Activated CD8-positive, alpha-beta T cell treated with anti-CD3 and anti-CD28 coated beads, Interleukin-2, amount 10 ng/mL, durations not matched to agents 7 days and 5 days (primary cell): ENCODE measurements at regions not wholly inside any gene's neighbourhood (a gene's known extent, or its start where the extent isn't known, plus 50 kb on each side); places are given as distances from the start of the nearest gene placed in this dataset.

Experiments used
- ATAC-seq: fragments of 150-1000 bp; cut with Tn5 transposase; one replicate; pipeline ENCODE4 v1.10.0; 2021; ENCODE audit warnings: moderate library complexity
- CTCF ChIA-PET: fragments of 350-600 bp; sonication (Branson Sonifier 250); formaldehyde crosslinking; loops from one replicate; lab custom pipeline; 2021; ENCODE audit warnings: antibody characterized with exemption; lab: Charles Lee
- POLR2A ChIA-PET: fragments of 350-600 bp; sonication (Branson Sonifier 250); formaldehyde crosslinking; loops from one replicate; lab custom pipeline; 2021; ENCODE audit warnings: antibody characterized with exemption; lab: Charles Lee
- DNase-seq: peaks from one replicate; pipeline ENCODE4 v3.0.0-alpha.2; 2020
- H3K27ac Mint-ChIP-seq: one replicate; pipeline ENCODE4 v1.8.0; 2021; ENCODE audit warnings: mild to moderate bottlenecking, mixed read lengths
- H3K27me3 Mint-ChIP-seq: one replicate; pipeline ENCODE4 v1.8.0; 2021; ENCODE audit warnings: low read depth, mixed read lengths
- H3K36me3 Mint-ChIP-seq: one replicate; pipeline ENCODE4 v1.8.0; 2021; ENCODE audit warnings: low read depth, mixed read lengths
- H3K4me1 Mint-ChIP-seq: one replicate; pipeline ENCODE4 v1.8.0; 2021; ENCODE audit warnings: low read depth, mixed read lengths
- H3K4me3 Mint-ChIP-seq: one replicate; pipeline ENCODE4 v1.8.0; 2021; ENCODE audit warnings: mild to moderate bottlenecking, mixed read lengths
- H3K9me3 Mint-ChIP-seq: one replicate; pipeline ENCODE4 v1.8.0; 2022; ENCODE audit warnings: mixed read lengths; ENCODE audit not compliant: insufficient read depth

- ChIA-PET POLR2A (no interaction called here), CTCF (no interaction called here)
- H3K27me3 Mint-ChIP-seq: no peaks in the 10 kb centered on the region
- H3K36me3 Mint-ChIP-seq: no peaks in the 10 kb centered on the region
- ATAC-seq (no peak), DNase-seq (no peak)
- no peak overlapping the region for H3K4me3 Mint-ChIP-seq
- no peaks in the 10 kb centered on the region for H3K9me3 Mint-ChIP-seq
- no peak overlapping the region for H3K27ac Mint-ChIP-seq
- H3K4me1 Mint-ChIP-seq: no peaks in the 10 kb centered on the region
Observed at GRCh38 chr2:16330982-16331381, 334.7 kb downstream of the CYRIA start.

GRCh38 chr2:16330571-16330970 is 335.1 kb downstream of the CYRIA start:
- no peak overlapping the region for H3K4me3 Mint-ChIP-seq
- DNase-seq (no peak), ATAC-seq (no peak)
- CTCF ChIA-PET: no interaction called here
- no peaks in the 10 kb centered on the region for H3K27me3 Mint-ChIP-seq
- no peaks in the 10 kb centered on the region for H3K9me3 Mint-ChIP-seq
- H3K4me1 Mint-ChIP-seq: no peaks in the 10 kb centered on the region
- POLR2A ChIA-PET: no interaction called here
- no peaks in the 10 kb centered on the region for H3K36me3 Mint-ChIP-seq
- no peak overlapping the region for H3K27ac Mint-ChIP-seq

- CTCF ChIA-PET: no interaction called here
- Mint-ChIP-seq H3K36me3 (no peaks in the 10 kb centered on the region), H3K27ac (no peak overlapping the region), H3K27me3 (no peaks in the 10 kb centered on the region), H3K4me3 (no peak overlapping the region), H3K9me3 (no peaks in the 10 kb centered on the region), H3K4me1 (no peaks in the 10 kb centered on the region)
- DNase-seq: no peak
- ATAC-seq: no peak
- POLR2A ChIA-PET: no interaction called here
Observed at GRCh38 chr2:16330012-16330411, 335.6 kb downstream of the CYRIA start.

- ChIA-PET POLR2A (no interaction called here), CTCF (no interaction called here)
- DNase-seq (no peak), ATAC-seq (no peak)
- H3K27ac Mint-ChIP-seq: no peak overlapping the region
- H3K4me1 Mint-ChIP-seq: no peaks in the 10 kb centered on the region
- H3K36me3 Mint-ChIP-seq: no peaks in the 10 kb centered on the region
- no peaks in the 10 kb centered on the region for H3K9me3 Mint-ChIP-seq
- no peaks in the 10 kb centered on the region for H3K27me3 Mint-ChIP-seq
- no peak overlapping the region for H3K4me3 Mint-ChIP-seq
Observed at GRCh38 chr2:16329421-16329820, 336.2 kb downstream of the CYRIA start.

DNA sequence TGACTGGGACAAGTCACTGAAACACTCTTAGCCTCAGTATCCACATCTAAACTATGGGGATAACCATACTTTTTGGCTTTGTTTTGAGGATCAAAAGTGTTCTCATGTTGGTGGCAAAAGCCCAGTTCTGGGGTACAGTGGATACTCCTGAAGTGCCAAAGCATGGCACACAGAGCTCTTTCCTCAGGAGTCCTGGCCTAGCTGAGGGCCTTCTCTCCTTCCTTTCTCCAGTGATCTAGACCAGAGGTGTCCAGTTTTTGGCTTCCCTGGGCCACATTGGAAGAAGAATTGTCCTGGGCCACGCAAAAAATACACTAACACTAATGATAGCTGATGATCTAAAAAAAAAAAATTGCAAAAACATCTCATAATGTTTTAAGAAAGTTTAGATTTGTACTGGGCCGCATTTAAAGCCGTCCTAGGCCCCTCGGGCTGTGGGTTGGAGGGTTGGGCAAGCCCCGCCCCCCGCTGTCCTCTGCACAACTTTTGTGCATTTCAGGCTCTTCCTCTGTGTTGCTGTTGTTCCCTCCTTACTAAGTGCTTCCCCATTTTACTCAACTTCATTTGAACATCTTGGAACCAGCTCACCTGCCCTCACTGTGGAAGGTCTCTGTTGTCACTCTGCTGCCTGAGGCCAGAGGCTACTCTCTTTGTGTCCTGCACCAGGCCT is 337.0 kb downstream of the CYRIA start:
- H3K4me1 Mint-ChIP-seq: no peaks in the 10 kb centered on the region
- H3K27me3 Mint-ChIP-seq: no peaks in the 10 kb centered on the region
- DNase-seq: no peak
- no peak for ATAC-seq
- CTCF ChIA-PET: no interaction called here
- no peaks in the 10 kb centered on the region for H3K36me3 Mint-ChIP-seq
- no peak overlapping the region for H3K4me3 Mint-ChIP-seq
- POLR2A ChIA-PET: no interaction called here
- H3K9me3 Mint-ChIP-seq: no peaks in the 10 kb centered on the region
- no peak overlapping the region for H3K27ac Mint-ChIP-seq

DNA sequence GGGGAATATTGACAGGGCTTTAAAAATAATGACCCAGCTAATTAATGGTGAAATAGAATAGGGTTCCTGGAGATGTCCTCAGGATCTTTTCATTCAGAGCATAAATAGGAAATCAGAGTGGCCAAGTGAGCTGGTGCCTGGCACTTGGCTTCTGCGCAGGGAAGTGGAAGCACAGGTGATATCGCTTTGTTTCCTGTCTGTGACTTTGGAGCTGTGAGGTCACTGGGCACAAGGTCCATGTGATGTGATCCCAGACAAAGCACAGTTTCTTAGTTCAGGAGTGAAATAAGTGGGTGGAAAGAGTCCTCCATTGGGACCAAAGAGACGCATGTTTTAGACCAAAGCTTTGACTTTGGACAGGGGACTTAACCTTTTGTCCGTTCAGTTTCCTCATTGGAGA is 338.3 kb downstream of the CYRIA start:
- Mint-ChIP-seq H3K27ac (no peak overlapping the region), H3K4me3 (no peak overlapping the region), H3K27me3 (no peaks in the 10 kb centered on the region), H3K4me1 (no peaks in the 10 kb centered on the region), H3K9me3 (no peaks in the 10 kb centered on the region), H3K36me3 (no peaks in the 10 kb centered on the region)
- DNase-seq (no peak), ATAC-seq (no peak)
- CTCF ChIA-PET: no interaction called here
- POLR2A ChIA-PET: no interaction called here

DNA sequence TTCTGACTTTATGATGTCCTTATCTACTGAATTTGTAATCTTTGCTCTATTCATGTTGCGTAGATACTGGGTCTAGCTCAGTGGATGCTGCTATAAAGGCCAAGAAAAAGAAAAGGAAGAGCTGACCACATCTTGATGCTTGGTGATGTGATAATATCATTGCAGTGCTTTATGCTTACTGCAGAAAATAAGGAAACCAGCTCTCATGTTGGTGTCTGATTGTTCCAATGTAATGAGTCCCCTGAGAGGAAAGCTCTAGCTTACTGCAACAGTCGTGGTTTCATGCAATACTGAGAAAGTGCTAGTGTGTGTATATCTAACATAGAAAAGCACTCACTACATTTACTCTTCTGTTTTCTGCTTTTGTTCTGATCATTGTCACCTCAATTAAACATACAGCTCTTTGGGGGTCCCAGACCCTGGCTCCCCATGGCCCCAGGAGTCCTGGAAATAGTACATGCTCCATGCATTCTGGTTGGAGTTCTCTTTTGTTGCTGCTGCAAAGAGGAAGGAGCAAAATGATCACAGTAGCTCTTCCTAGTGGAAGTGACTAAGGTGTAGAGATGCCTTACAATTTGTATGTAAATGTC is 338.8 kb downstream of the CYRIA start:
- no peaks in the 10 kb centered on the region for H3K4me1 Mint-ChIP-seq
- POLR2A ChIA-PET: no interaction called here
- H3K36me3 Mint-ChIP-seq: no peaks in the 10 kb centered on the region
- no peak for ATAC-seq
- no peaks in the 10 kb centered on the region for H3K9me3 Mint-ChIP-seq
- CTCF ChIA-PET: no interaction called here
- H3K27ac Mint-ChIP-seq: no peak overlapping the region
- H3K27me3 Mint-ChIP-seq: no peaks in the 10 kb centered on the region
- no peak for DNase-seq
- no peak overlapping the region for H3K4me3 Mint-ChIP-seq

- no peak for DNase-seq
- no peak overlapping the region for H3K27ac Mint-ChIP-seq
- no peaks in the 10 kb centered on the region for H3K27me3 Mint-ChIP-seq
- H3K36me3 Mint-ChIP-seq: no peaks in the 10 kb centered on the region
- H3K4me3 Mint-ChIP-seq: no peak overlapping the region
- H3K4me1 Mint-ChIP-seq: no peaks in the 10 kb centered on the region
- CTCF ChIA-PET: no interaction called here
- no peak for ATAC-seq
- no peaks in the 10 kb centered on the region for H3K9me3 Mint-ChIP-seq
- POLR2A ChIA-PET: no interaction called here
Observed at GRCh38 chr2:16325976-16326510, 339.6 kb downstream of the CYRIA start.

DNA sequence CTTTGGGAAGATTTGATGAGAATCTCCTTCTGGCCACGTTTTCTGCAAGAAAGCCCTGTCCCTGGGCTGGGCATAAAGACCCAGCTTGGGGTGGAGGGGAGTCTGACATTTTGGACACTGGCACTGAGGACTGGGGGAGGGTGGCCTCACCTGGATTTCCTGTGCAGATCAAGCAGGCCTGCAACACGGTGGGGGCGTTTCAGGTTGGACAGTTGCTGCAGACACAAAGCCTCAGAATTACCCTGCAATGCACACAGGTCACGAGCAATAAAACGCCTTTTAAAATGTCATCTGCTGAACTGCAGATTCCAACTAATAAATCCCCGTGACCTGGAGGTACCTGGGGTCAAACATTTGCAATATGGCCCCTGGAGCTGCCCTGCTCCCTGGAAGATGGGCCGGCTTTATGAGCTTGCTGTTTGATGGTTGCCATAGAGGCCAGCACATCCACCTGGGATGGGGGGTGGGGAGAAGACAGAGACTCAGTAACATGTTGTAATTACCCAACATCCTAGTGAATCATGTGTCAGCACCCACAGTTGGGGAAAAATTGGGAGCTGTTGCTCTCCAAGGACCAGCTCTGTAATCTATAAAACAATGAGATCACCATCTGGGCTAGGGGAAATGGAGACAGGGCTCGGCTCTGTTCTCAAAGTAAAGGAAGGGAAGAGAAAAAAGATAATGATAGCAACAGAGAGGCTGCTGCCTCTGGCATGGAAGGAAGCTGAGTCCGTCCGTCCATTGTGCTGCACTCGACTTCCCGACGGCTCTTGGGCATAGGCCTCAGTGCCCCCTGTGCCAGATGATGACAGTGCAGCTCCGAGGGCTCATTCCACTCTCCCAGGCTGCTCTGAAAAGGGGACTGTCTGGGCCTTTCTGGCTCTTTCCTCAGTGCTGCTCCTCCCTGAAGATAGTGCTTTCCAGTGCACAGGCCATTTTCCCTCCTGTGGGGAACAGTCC is 340.3 kb downstream of the CYRIA start:
- H3K9me3 Mint-ChIP-seq: no peaks in the 10 kb centered on the region

GRCh38 chr2:16324544-16324937 is 341.1 kb downstream of the CYRIA start:
- ATAC-seq (no peak), DNase-seq (no peak)
- Mint-ChIP-seq H3K9me3 (no peaks in the 10 kb centered on the region), H3K4me1 (no peaks in the 10 kb centered on the region), H3K27me3 (no peaks in the 10 kb centered on the region), H3K4me3 (no peak overlapping the region), H3K27ac (no peak overlapping the region), H3K36me3 (no peaks in the 10 kb centered on the region)
- ChIA-PET CTCF (no interaction called here), POLR2A (no interaction called here)

More for the DNA sequence above, 340.3 kb downstream of the CYRIA start:
- no peak for ATAC-seq
- Mint-ChIP-seq H3K4me3 (no peak overlapping the region), H3K4me1 (no peaks in the 10 kb centered on the region), H3K27ac (no peak overlapping the region), H3K36me3 (no peaks in the 10 kb centered on the region), H3K27me3 (no peaks in the 10 kb centered on the region)
- ChIA-PET POLR2A (no interaction called here), CTCF (no interaction called here)
- no peak for DNase-seq

DNA sequence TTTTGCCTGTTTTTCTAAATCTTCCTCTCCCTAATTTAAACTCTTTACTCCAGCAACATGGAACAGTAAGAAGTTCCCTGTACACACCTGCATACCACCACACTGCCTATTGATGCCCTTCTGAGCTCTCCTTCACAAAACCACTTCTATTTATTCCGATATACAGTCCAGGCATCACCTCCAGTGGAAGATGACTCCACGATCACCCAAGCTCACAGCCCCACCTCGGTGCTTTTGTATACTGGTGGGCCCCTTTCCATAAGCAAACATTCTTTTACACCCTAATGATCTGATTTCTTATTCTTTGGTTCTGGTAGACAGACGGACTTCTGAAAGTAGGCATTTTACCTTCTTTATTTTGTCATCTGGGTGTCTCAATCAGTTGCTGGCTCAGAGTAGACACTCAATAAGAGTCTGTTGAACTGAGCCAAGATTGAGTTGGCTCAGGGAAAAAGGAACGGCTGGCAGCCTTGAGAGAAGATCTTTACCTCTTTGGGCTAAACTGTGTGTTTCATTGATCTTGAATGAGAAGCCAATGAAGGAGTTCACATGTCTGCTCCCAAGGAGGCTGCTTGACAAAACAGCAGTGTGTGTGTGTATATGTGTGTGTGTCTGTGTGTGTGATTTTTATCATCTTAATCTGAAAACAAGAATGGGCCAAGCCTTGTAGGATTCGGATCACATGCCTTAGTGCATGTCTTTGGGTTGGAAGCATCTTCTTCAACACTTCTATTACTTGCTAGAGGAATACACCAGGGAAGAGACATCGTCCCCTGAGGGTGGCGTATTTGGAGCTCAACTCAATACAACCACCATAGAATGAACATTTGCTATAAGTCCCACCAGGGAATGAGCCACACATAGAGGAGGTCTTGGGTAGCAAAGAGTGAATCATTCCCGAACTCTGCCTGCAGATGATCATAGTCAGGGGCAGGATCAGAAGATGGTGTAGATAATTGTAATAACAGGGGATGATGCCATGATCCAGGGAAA is 341.8 kb downstream of the CYRIA start:
- DNase-seq (no peak), ATAC-seq (no peak)
- Mint-ChIP-seq H3K36me3 (no peaks in the 10 kb centered on the region), H3K27me3 (no peaks in the 10 kb centered on the region), H3K9me3 (no peaks in the 10 kb centered on the region), H3K4me1 (no peaks in the 10 kb centered on the region), H3K4me3 (no peak overlapping the region), H3K27ac (no peak overlapping the region)
- ChIA-PET POLR2A (no interaction called here), CTCF (no interaction called here)
